Keratinocyte (primary cell): ENCODE measurements at regions not wholly inside any gene's neighbourhood (a gene's known extent, or its start where the extent isn't known, plus 50 kb on each side); places are given as distances from the start of the nearest gene placed in this dataset.
"Not testable (repeated sequence)": the region's sequence is repeated elsewhere in the genome, so short reads cannot be mapped to it uniquely, and the experiment has no call there.

Experiments
- DNase-seq: peaks from one replicate; pipeline ENCODE4 v3.0.0-alpha.2; 2011; ENCODE audit warnings: low read depth, missing footprints, low spot score
- FAIRE-seq: peaks from 2 replicates; lab custom pipeline; 2011; peaks lifted over from hg19 to GRCh38; lab: Jason Lieb, UNC
- H2AFZ ChIP-seq: 2 replicates; pipeline ENCODE4 v1.6.0; 2012; ENCODE audit warnings: low read length, control low read depth, inconsistent platforms; ENCODE audit not compliant: control insufficient read depth
- H3K27ac ChIP-seq: 2 replicates; pipeline ENCODE4 v1.5.1; 2011; ENCODE audit warnings: low read length; ENCODE audit not compliant: control insufficient read depth, insufficient read depth
- H3K27me3 ChIP-seq: 3 replicates; pipeline ENCODE4 v1.6.0; 2011; ENCODE audit warnings: low read length; ENCODE audit not compliant: control insufficient read depth, insufficient read depth; ENCODE audit errors: extremely low read depth
- H3K36me3 ChIP-seq, 2 experiments: 2 replicates in 1 of 2; 3 replicates in 1 of 2; pipeline ENCODE4 v1.5.1; 2011; ENCODE audit warnings: low read length in 2 of 2, mild to moderate bottlenecking in 1 of 2; ENCODE audit not compliant: control insufficient read depth in 2 of 2, insufficient read depth in 2 of 2; ENCODE audit errors: extremely low read depth in 1 of 2
- H3K4me1 ChIP-seq: 3 replicates; pipeline ENCODE4 v1.5.1; 2011; ENCODE audit warnings: low read length; ENCODE audit not compliant: control insufficient read depth, insufficient read depth; ENCODE audit errors: extremely low read depth
- H3K4me2 ChIP-seq: 3 replicates; pipeline ENCODE4 v1.6.0; 2011; ENCODE audit warnings: low read depth, low read length; ENCODE audit not compliant: control insufficient read depth, insufficient read depth; ENCODE audit errors: extremely low read depth
- H3K4me3 ChIP-seq, 3 experiments: fragments of 200-600 bp in 1 of 3; sonication (generic) in 1 of 3; 2 replicates in 2 of 3; 3 replicates in 1 of 3; pipeline ENCODE4 v1.5.1; 2011 to 2016; ENCODE audit warnings: low read length in 3 of 3, mild to moderate bottlenecking in 3 of 3, control low read depth in 2 of 3, inconsistent platforms in 1 of 3, low read depth in 1 of 3, mixed read lengths in 1 of 3, mixed run types in 1 of 3, moderate library complexity in 1 of 3; ENCODE audit not compliant: control insufficient read depth in 2 of 3, insufficient read depth in 2 of 3; ENCODE audit errors: extremely low read depth in 1 of 3
- H3K79me2 ChIP-seq: 2 replicates; pipeline ENCODE4 v1.6.0; 2012; ENCODE audit warnings: low read length; ENCODE audit not compliant: control insufficient read depth, insufficient read depth
- H3K9ac ChIP-seq: 3 replicates; pipeline ENCODE4 v1.6.0; 2011; ENCODE audit warnings: low read length; ENCODE audit not compliant: control insufficient read depth, insufficient read depth; ENCODE audit errors: extremely low read depth
- H3K9me1 ChIP-seq: 3 replicates; pipeline ENCODE4 v1.6.0; 2011; ENCODE audit warnings: low read length; ENCODE audit not compliant: control insufficient read depth, insufficient read depth; ENCODE audit errors: extremely low read depth
- H3K9me3 ChIP-seq: 2 replicates; pipeline ENCODE4 v1.5.1; 2012; ENCODE audit warnings: low read depth, low read length; ENCODE audit not compliant: control insufficient read depth
- H4K20me1 ChIP-seq: 3 replicates; pipeline ENCODE4 v1.6.0; 2011; ENCODE audit warnings: low read length; ENCODE audit not compliant: control insufficient read depth, insufficient read depth; ENCODE audit errors: extremely low read depth
- CTCF ChIP-seq, 3 experiments: IDR thresholded peaks in 1 of 3; conservative IDR thresholded peaks in 1 of 3; optimal IDR thresholded peaks in 1 of 3; 2 replicates in 2 of 3; 3 replicates in 1 of 3; pipeline versions ENCODE3 to v1.5.1; 2011; ENCODE audit warnings: low read length in 3 of 3, mild to moderate bottlenecking in 3 of 3, moderate library complexity in 2 of 3, control low read depth in 1 of 3, inconsistent platforms in 1 of 3; ENCODE audit not compliant: insufficient read depth in 2 of 3; ENCODE audit errors: extremely low read depth in 1 of 3
- EZH2 ChIP-seq: IDR thresholded peaks from one replicate; pipeline ENCODE4 v1.6.1; 2012; ENCODE audit warnings: inconsistent platforms, mild to moderate bottlenecking, low read length, moderate library complexity
- dilution Hi-C: fragments of 300-500 bp; cut with MboI; formaldehyde crosslinking; loops from one replicate; pipeline ENCODE4 v1.7.0; 2020; ENCODE audit warnings: low sequenced_read_pairs; ENCODE audit not compliant: extremely low pct_ligation_motif_present

- dilution Hi-C loops: no loop called here
- no peak overlapping the region for H3K4me2 ChIP-seq
- TF ChIP-seq CTCF (optimal IDR thresholded peaks at IDR 0.05 in 1 of 3, IDR thresholded peaks at IDR 0.05 in 1 of 3, conservative IDR thresholded peaks at IDR 0.05 in 1 of 3; ENCODE audit: extremely low read depth in 1 of 3, insufficient read depth in 2 of 3, low read length in 3 of 3) (no peak), EZH2 (no peak)
- no peak overlapping the region for H3K27ac ChIP-seq
- H3K79me2 ChIP-seq: no peaks in the 10 kb centered on the region
- H3K9ac ChIP-seq: no peak overlapping the region
- FAIRE-seq: no peak
- no peaks in the 10 kb centered on the region for H3K9me1 ChIP-seq
- H4K20me1 ChIP-seq: no peaks in the 10 kb centered on the region
- H2AFZ ChIP-seq: no peak overlapping the region
- no peaks in the 10 kb centered on the region for H3K9me3 ChIP-seq
- no peaks in the 10 kb centered on the region for H3K4me1 ChIP-seq
- DNase-seq: no peak
- H3K4me3 ChIP-seq: no peak overlapping the region
- no peaks in the 10 kb centered on the region for H3K27me3 ChIP-seq
- no peaks in the 10 kb centered on the region for H3K36me3 ChIP-seq
Measured at GRCh38 chr1:181930187-181930586, 131.3 kb downstream of the ZNF648 start.

GRCh38 chr1:181926697-181927096, 134.8 kb downstream of the ZNF648 start:
- Histone ChIP-seq H3K9ac (no peak overlapping the region), H3K27ac (no peak overlapping the region), H3K9me3 (no peaks in the 10 kb centered on the region), H3K9me1 (no peaks in the 10 kb centered on the region), H3K27me3 (no peaks in the 10 kb centered on the region), H3K36me3 (no peaks in the 10 kb centered on the region), H4K20me1 (no peaks in the 10 kb centered on the region), H3K4me1 (no peaks in the 10 kb centered on the region), H3K4me2 (no peak overlapping the region), H3K79me2 (no peaks in the 10 kb centered on the region), H3K4me3 (no peak overlapping the region), H2AFZ (no peak overlapping the region)
- dilution Hi-C loops: no loop called here
- DNase-seq: no peak
- TF ChIP-seq CTCF (optimal IDR thresholded peaks at IDR 0.05 in 1 of 3, IDR thresholded peaks at IDR 0.05 in 1 of 3, conservative IDR thresholded peaks at IDR 0.05 in 1 of 3; ENCODE audit: extremely low read depth in 1 of 3, insufficient read depth in 2 of 3, low read length in 3 of 3): no peak
- TF ChIP-seq EZH2: no peak
- no peak for FAIRE-seq

GRCh38 chr1:181924034-181924433, 137.5 kb downstream of the ZNF648 start:
- H3K36me3 ChIP-seq, H3K79me2 ChIP-seq, FAIRE-seq, dilution Hi-C loops, H3K27me3 ChIP-seq, H3K9me3 ChIP-seq, DNase-seq, H3K9me1 ChIP-seq, H3K4me1 ChIP-seq, H2AFZ ChIP-seq, H3K9ac ChIP-seq, H3K27ac ChIP-seq, H3K4me3 ChIP-seq, H3K4me2 ChIP-seq, H4K20me1 ChIP-seq: not testable (repeated sequence)
